Fibroblast of the aortic adventitia (primary cell): ENCODE measurements at regions not wholly inside any gene's neighbourhood (a gene's known extent, or its start where the extent isn't known, plus 50 kb on each side); places are given as distances from the start of the nearest gene placed in this dataset.

Source experiments
- DNase-seq: peaks from one replicate; pipeline ENCODE4 v3.0.0-alpha.2; 2010; ENCODE audit warnings: low read depth
- H3K4me3 ChIP-seq: 2 replicates; pipeline ENCODE4 v1.5.1; 2011; ENCODE audit warnings: low read depth, mild to moderate bottlenecking, control low read depth, low read length, moderate library complexity
- CTCF ChIP-seq: IDR thresholded peaks from 2 replicates; pipeline ENCODE4 v1.5.1; 2011; ENCODE audit warnings: mild to moderate bottlenecking, low read length, control low read depth, inconsistent platforms; ENCODE audit not compliant: insufficient read depth

- H3K4me3 ChIP-seq = no peak overlapping the region
- no peak for TF ChIP-seq CTCF
- no peak for DNase-seq
Measured at GRCh38 chr9:26157411-26157810, 479.2 kb upstream of the TUSC1 start.

- H3K4me3 ChIP-seq = no peak overlapping the region
- no peak for TF ChIP-seq CTCF
- DNase-seq = no peak
Measured at GRCh38 chr9:26152350-26152749, 474.1 kb upstream of the TUSC1 start.

- H3K4me3 ChIP-seq = no peak overlapping the region
- DNase-seq = no peak
- TF ChIP-seq CTCF = no peak
Measured at GRCh38 chr9:26148128-26148527, 469.9 kb upstream of the TUSC1 start.

GRCh38 chr9:26145938-26146337 lies 467.7 kb upstream of the TUSC1 start:
- no peak overlapping the region for H3K4me3 ChIP-seq
- no peak for TF ChIP-seq CTCF
- no peak for DNase-seq

GRCh38 chr9:26142631-26143030 lies 464.4 kb upstream of the TUSC1 start:
- H3K4me3 ChIP-seq = no peak overlapping the region
- no peak for TF ChIP-seq CTCF
- no peak for DNase-seq

GRCh38 chr9:26142201-26142600 lies 464.0 kb upstream of the TUSC1 start:
- no peak for TF ChIP-seq CTCF
- no peak overlapping the region for H3K4me3 ChIP-seq
- no peak for DNase-seq

- no peak for TF ChIP-seq CTCF
- DNase-seq = no peak
- H3K4me3 ChIP-seq = no peak overlapping the region
Measured at GRCh38 chr9:26133537-26133936, 455.3 kb upstream of the TUSC1 start.
